BE2C (cell line): ENCODE measurements at regions not wholly inside any gene's neighbourhood (a gene's known extent, or its start where the extent isn't known, plus 50 kb on each side); places are given as distances from the start of the nearest gene placed in this dataset.

Source experiments
- DNase-seq: peaks from one replicate; pipeline ENCODE4 v3.0.0-alpha.2; 2020
- H3K27me3 ChIP-seq: fragments of 250-450 bp; sonication (Bioruptor Pico); 2 replicates; pipeline ENCODE4 v1.5.1; 2020; ENCODE audit warnings: mild to moderate bottlenecking
- H3K36me3 ChIP-seq: fragments of 250-450 bp; sonication (Bioruptor Pico); 2 replicates; pipeline ENCODE4 v1.5.1; 2020; ENCODE audit warnings: mild to moderate bottlenecking
- H3K4me1 ChIP-seq: fragments of 250-450 bp; sonication (Bioruptor Pico); 2 replicates; pipeline ENCODE4 v1.5.1; 2020
- H3K4me3 ChIP-seq: 2 replicates; pipeline ENCODE4 v1.5.1; 2011; ENCODE audit warnings: low read depth, low read length
- H3K9me3 ChIP-seq: fragments of 250-450 bp; sonication (Bioruptor Pico); 2 replicates; pipeline ENCODE4 v1.5.1; 2020
- TF ChIP-seq, protein P1 (sequence below): IDR thresholded peaks from 2 replicates; pipeline ENCODE4 v1.5.1; 2012; ENCODE audit warnings: mild to moderate bottlenecking, low read depth, low read length

DNA sequence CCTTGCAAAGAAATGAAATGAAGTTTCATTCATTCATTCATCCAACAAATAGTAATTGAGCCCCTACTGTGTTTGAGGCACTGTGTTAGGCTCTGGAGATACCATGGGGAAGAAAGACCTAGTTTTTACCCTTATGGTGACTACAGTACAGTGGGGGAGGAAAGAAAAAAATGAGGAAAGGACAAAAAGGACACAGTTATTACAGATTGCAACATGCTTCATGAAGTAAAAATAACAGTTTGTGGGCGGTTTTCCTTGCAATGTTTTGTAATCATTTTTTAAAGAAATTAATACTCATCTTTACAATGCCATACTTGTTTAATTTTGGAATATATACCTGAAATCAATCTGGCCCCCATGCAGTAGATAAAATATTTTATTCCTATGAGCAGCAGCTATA lies 120.3 kb downstream of the TM2D1 start:
- Histone ChIP-seq H3K36me3 (no peaks in the 10 kb centered on the region), H3K4me3 (no peak overlapping the region), H3K27me3 (no peaks in the 10 kb centered on the region), H3K9me3 (no peaks in the 10 kb centered on the region), H3K4me1 (no peaks in the 10 kb centered on the region)
- TF ChIP-seq, protein P1, sequence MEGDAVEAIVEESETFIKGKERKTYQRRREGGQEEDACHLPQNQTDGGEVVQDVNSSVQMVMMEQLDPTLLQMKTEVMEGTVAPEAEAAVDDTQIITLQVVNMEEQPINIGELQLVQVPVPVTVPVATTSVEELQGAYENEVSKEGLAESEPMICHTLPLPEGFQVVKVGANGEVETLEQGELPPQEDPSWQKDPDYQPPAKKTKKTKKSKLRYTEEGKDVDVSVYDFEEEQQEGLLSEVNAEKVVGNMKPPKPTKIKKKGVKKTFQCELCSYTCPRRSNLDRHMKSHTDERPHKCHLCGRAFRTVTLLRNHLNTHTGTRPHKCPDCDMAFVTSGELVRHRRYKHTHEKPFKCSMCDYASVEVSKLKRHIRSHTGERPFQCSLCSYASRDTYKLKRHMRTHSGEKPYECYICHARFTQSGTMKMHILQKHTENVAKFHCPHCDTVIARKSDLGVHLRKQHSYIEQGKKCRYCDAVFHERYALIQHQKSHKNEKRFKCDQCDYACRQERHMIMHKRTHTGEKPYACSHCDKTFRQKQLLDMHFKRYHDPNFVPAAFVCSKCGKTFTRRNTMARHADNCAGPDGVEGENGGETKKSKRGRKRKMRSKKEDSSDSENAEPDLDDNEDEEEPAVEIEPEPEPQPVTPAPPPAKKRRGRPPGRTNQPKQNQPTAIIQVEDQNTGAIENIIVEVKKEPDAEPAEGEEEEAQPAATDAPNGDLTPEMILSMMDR, result no peak
- no peak for DNase-seq

DNA sequence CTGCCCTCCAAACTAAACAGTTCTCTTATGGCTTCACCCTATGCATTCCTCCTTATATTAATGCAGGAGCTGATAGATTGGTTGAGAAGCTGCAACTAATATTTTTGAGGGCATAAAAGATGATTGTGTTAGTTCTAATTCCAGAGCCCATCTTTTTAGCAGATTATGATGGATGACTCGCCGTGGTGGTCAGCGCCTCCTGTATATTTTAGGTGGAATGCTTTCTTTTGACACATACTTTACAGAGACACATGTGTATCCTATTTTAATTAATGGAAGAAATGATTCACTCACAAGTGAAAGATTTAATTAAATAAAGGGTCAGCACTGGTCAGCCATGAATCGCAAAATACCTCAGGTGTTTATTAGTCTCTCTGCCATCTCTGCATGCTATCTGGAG lies 120.7 kb downstream of the TM2D1 start:
- TF ChIP-seq, protein P1, result no peak
- no peaks in the 10 kb centered on the region for H3K36me3 ChIP-seq
- no peaks in the 10 kb centered on the region for H3K9me3 ChIP-seq
- no peak overlapping the region for H3K4me3 ChIP-seq
- no peak for DNase-seq
- H3K4me1 ChIP-seq, result no peaks in the 10 kb centered on the region
- no peaks in the 10 kb centered on the region for H3K27me3 ChIP-seq

GRCh38 chr1:61602663-61603062 lies 122.3 kb downstream of the TM2D1 start:
- Histone ChIP-seq H3K4me3 (no peak overlapping the region), H3K36me3 (no peaks in the 10 kb centered on the region), H3K4me1 (no peaks in the 10 kb centered on the region), H3K27me3 (no peaks in the 10 kb centered on the region), H3K9me3 (no peaks in the 10 kb centered on the region)
- TF ChIP-seq, protein P1, result no peak
- no peak for DNase-seq

- Histone ChIP-seq H3K9me3 (no peaks in the 10 kb centered on the region), H3K4me3 (no peak overlapping the region), H3K4me1 (no peaks in the 10 kb centered on the region), H3K36me3 (no peaks in the 10 kb centered on the region), H3K27me3 (no peaks in the 10 kb centered on the region)
- TF ChIP-seq, protein P1, result no peak
- DNase-seq, result no peak
Observed at GRCh38 chr1:61597601-61598000, 127.3 kb downstream of the TM2D1 start.

DNA sequence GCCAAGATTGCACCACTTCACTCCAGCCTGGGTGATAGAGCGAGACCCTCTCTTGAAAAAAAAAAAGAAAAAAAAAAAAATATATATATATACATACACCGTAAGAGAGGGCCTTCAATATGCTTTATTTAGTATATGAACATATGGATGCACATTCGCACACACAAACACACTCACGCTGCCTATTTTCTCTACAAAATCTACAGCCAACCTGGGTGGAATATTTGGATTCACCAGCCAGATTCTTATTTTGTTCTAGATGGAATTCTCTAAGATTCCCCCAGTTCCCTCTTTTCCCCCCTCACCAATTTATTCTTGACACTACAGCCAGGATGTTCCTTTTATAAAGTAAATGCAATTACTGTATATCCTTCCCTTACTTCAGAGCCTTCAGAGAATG lies 131.6 kb downstream of the TM2D1 start:
- Histone ChIP-seq H3K4me3 (no peak overlapping the region), H3K4me1 (no peaks in the 10 kb centered on the region), H3K27me3 (no peaks in the 10 kb centered on the region), H3K9me3 (no peaks in the 10 kb centered on the region), H3K36me3 (no peaks in the 10 kb centered on the region)
- TF ChIP-seq, protein P1, result no peak
- no peak for DNase-seq

GRCh38 chr1:61591351-61591750 lies 133.6 kb downstream of the TM2D1 start:
- Histone ChIP-seq H3K36me3 (no peaks in the 10 kb centered on the region), H3K27me3 (no peaks in the 10 kb centered on the region), H3K4me3 (no peak overlapping the region), H3K4me1 (no peaks in the 10 kb centered on the region), H3K9me3 (no peaks in the 10 kb centered on the region)
- TF ChIP-seq, protein P1, result no peak
- no peak for DNase-seq
